Caco-2 (cell line): ENCODE measurements at regions not wholly inside any gene's neighbourhood (a gene's known extent, or its start where the extent isn't known, plus 50 kb on each side); places are given as distances from the start of the nearest gene placed in this dataset.

ENCODE experiments used
- BruUV-seq: library from RNA; stranded (reverse); fragments of 400-500 nt; replicated peaks from 2 replicates; lab custom pipeline; 2021; lab: Mats Ljungman, UMichigan
- CTCF ChIA-PET: fragments of 300-600 bp; sonication (Branson Sonifier 250); formaldehyde crosslinking; loops from one replicate; lab custom pipeline; 2022; ENCODE audit warnings: antibody characterized with exemption; lab: Charles Lee
- POLR2A ChIA-PET: fragments of 300-600 bp; sonication (Branson Sonifier 250); formaldehyde crosslinking; loops from one replicate; lab custom pipeline; 2022; ENCODE audit warnings: antibody characterized with exemption; lab: Charles Lee
- DNase-seq, 2 experiments: peaks; one replicate each; pipeline versions ENCODE4 v3.0.0 to v3.0.0-alpha.2; 2020 to 2022
- H3K27me3 ChIP-seq: replicated peaks from 2 replicates; pipeline ENCODE4 v1.6.0; 2011; ENCODE audit warnings: low read length; ENCODE audit not compliant: control insufficient read depth, insufficient read depth
- H3K36me3 ChIP-seq: 2 replicates; pipeline ENCODE4 v1.5.1; 2011; ENCODE audit warnings: low read length; ENCODE audit not compliant: control insufficient read depth, insufficient read depth
- H3K4me1 ChIP-seq: fragments of 250-450 bp; sonication (Bioruptor Pico); 2 replicates; pipeline ENCODE4 v1.5.1; 2020; ENCODE audit warnings: mild to moderate bottlenecking
- H3K4me3 ChIP-seq: 2 replicates; pipeline ENCODE4 v1.5.1; 2011; ENCODE audit warnings: low read depth, mild to moderate bottlenecking, control low read depth, low read length
- H3K9me3 ChIP-seq: fragments of 250-450 bp; sonication (Bioruptor Pico); 2 replicates; pipeline ENCODE4 v1.5.1; 2020; ENCODE audit warnings: mild to moderate bottlenecking, moderate library complexity
- H3K27ac Mint-ChIP-seq: one replicate; pipeline ENCODE4 v1.8.0; 2022; ENCODE audit warnings: mixed read lengths; ENCODE audit not compliant: unreplicated experiment
- H3K27me3 Mint-ChIP-seq: one replicate; pipeline ENCODE4 v1.8.0; 2022; ENCODE audit warnings: mixed read lengths; ENCODE audit not compliant: insufficient read depth, unreplicated experiment
- H3K36me3 Mint-ChIP-seq: one replicate; pipeline ENCODE4 v1.8.0; 2022; ENCODE audit warnings: mild to moderate bottlenecking, mixed read lengths; ENCODE audit not compliant: insufficient read depth, unreplicated experiment
- H3K4me1 Mint-ChIP-seq: one replicate; pipeline ENCODE4 v1.8.0; 2022; ENCODE audit warnings: low read depth, mixed read lengths; ENCODE audit not compliant: unreplicated experiment
- H3K4me3 Mint-ChIP-seq: one replicate; pipeline ENCODE4 v1.8.0; 2022; ENCODE audit warnings: mild to moderate bottlenecking, moderate library complexity, mixed read lengths; ENCODE audit not compliant: unreplicated experiment
- H3K9me3 Mint-ChIP-seq: one replicate; pipeline ENCODE4 v1.8.0; 2022; ENCODE audit warnings: mixed read lengths; ENCODE audit not compliant: unreplicated experiment
- CTCF ChIP-seq, 2 experiments: fragments of 200-600 bp in 1 of 2; IDR thresholded peaks; 1 replicate in 1 of 2; 2 replicates in 1 of 2; pipeline versions ENCODE4 v1.5.1 to v1.8.0; 2011 to 2022; ENCODE audit warnings: antibody characterized with exemption in 1 of 2, control low read depth in 1 of 2, inconsistent platforms in 1 of 2, low read depth in 1 of 2, low read length in 1 of 2, mild to moderate bottlenecking in 1 of 2, moderate library complexity in 1 of 2; ENCODE audit not compliant: insufficient read depth in 1 of 2, severe bottlenecking in 1 of 2, unreplicated experiment in 1 of 2
- intact Hi-C: fragments of 100-400 bp; cut with micrococcal nuclease; formaldehyde crosslinking; loops from one replicate; pipeline ENCODE4 v1.10.0; 2022; ENCODE audit not compliant: unreplicated experiment

- Mint-ChIP-seq H3K27me3 (peaks cover 7% of the 10 kb centered on the region), H3K36me3 (no peaks in the 10 kb centered on the region), H3K27ac (no peak overlapping the region), H3K4me1 (no peaks in the 10 kb centered on the region), H3K4me3 (no peak overlapping the region), H3K9me3 (no peaks in the 10 kb centered on the region)
- Histone ChIP-seq H3K4me3 (no peak overlapping the region), H3K27me3 (no peaks in the 10 kb centered on the region), H3K9me3 (no peaks in the 10 kb centered on the region), H3K4me1 (no peaks in the 10 kb centered on the region), H3K36me3 (no peaks in the 10 kb centered on the region)
- no TSS peak for BruUV-seq
- intact Hi-C loops: loop anchor here (1.0 kb wide), 1 partner anchor 220 kb away; no protein-coding TSS in a partner anchor
- ChIA-PET CTCF (no interaction called here), POLR2A (no interaction called here)
- no peak for DNase-seq
- TF ChIP-seq CTCF (IDR thresholded peaks at IDR 0.05; ENCODE audit: insufficient read depth in 1 of 2, low read depth in 1 of 2, low read length in 1 of 2, severe bottlenecking in 1 of 2, unreplicated experiment in 1 of 2): no peak
These were observed 240.8 kb upstream of the CNTN6 start for GRCh38 chr3:852033-852432.

GRCh38 chr3:853489-853888, 239.3 kb upstream of the CNTN6 start:
- no peaks in the 10 kb centered on the region for H3K4me1 Mint-ChIP-seq
- Histone ChIP-seq H3K4me1 (no peaks in the 10 kb centered on the region), H3K36me3 (no peaks in the 10 kb centered on the region), H3K4me3 (no peak overlapping the region), H3K9me3 (no peaks in the 10 kb centered on the region), H3K27me3 (no peaks in the 10 kb centered on the region)
- BruUV-seq: no TSS peak
- H3K27ac Mint-ChIP-seq: no peak overlapping the region
- TF ChIP-seq CTCF (IDR thresholded peaks at IDR 0.05; ENCODE audit: insufficient read depth in 1 of 2, low read depth in 1 of 2, low read length in 1 of 2, severe bottlenecking in 1 of 2, unreplicated experiment in 1 of 2): no peak
- no peak for DNase-seq
- intact Hi-C loops: no loop called here
- no peaks in the 10 kb centered on the region for H3K9me3 Mint-ChIP-seq
- no peaks in the 10 kb centered on the region for H3K36me3 Mint-ChIP-seq
- H3K4me3 Mint-ChIP-seq: no peak overlapping the region
- H3K27me3 Mint-ChIP-seq: peaks cover 7% of the 10 kb centered on the region
- POLR2A ChIA-PET: no interaction called here
- CTCF ChIA-PET: no interaction called here

GRCh38 chr3:859135-859534, 233.7 kb upstream of the CNTN6 start:
- H3K36me3 Mint-ChIP-seq: no peaks in the 10 kb centered on the region
- no peak overlapping the region for H3K4me3 Mint-ChIP-seq
- Histone ChIP-seq H3K4me3 (no peak overlapping the region), H3K27me3 (no peaks in the 10 kb centered on the region), H3K9me3 (no peaks in the 10 kb centered on the region), H3K36me3 (no peaks in the 10 kb centered on the region), H3K4me1 (no peaks in the 10 kb centered on the region)
- no TSS peak for BruUV-seq
- ChIA-PET CTCF (no interaction called here), POLR2A (no interaction called here)
- H3K27ac Mint-ChIP-seq: no peak overlapping the region
- intact Hi-C loops: no loop called here
- peaks cover 4% of the 10 kb centered on the region for H3K27me3 Mint-ChIP-seq
- TF ChIP-seq CTCF (IDR thresholded peaks at IDR 0.05; ENCODE audit: insufficient read depth in 1 of 2, low read depth in 1 of 2, low read length in 1 of 2, severe bottlenecking in 1 of 2, unreplicated experiment in 1 of 2): no peak
- no peak for DNase-seq
- H3K4me1 Mint-ChIP-seq: no peaks in the 10 kb centered on the region
- H3K9me3 Mint-ChIP-seq: no peaks in the 10 kb centered on the region
